ENCODE measurements at regions not wholly inside any gene's neighbourhood (a gene's known extent, or its start where the extent isn't known, plus 50 kb on each side); places are given as distances from the start of the nearest gene placed in this dataset.

DNA sequence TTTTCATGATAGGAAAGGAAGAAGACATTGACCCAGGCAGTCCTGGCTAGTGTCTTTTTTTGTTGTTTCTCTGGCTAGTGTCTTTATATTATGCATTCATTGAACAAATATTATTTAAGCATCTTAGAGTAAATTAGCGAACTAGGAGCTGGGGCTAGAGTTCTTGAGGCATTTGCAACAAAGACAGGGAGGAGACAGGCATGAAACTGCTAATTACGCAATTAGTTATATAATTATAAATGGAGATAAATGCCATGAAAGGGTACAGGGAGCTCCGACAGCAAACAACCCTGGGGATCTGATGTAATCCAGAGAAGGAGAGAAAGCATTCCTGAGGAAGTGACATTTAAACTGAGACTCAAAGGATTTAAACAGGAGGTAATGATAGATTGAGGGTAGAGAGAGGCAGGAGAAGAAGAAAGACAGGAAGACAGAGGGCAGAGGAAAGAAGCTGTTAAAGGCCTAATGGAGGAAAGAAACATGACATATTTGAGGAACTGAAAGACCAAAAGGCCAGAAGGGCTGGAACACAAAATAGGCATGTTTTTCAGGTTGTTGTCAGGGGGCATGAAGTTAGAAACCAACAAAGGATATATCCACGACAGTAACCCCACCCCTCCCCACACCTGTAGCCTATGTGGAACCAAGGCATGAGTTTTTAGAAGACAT is 99.5 kb upstream of the GJB5 start:
- DNase-seq (ENCODE audit: low read depth in 2 of 2), result no peak
- no peak for TF ChIP-seq CTCF (IDR thresholded peaks at IDR 0.05; ENCODE audit: low read depth, low read length)
- H3K4me3 ChIP-seq (replicated peaks in 1 of 2; ENCODE audit: low read depth in 2 of 2, low read length in 2 of 2), result no peak overlapping the region

DNA sequence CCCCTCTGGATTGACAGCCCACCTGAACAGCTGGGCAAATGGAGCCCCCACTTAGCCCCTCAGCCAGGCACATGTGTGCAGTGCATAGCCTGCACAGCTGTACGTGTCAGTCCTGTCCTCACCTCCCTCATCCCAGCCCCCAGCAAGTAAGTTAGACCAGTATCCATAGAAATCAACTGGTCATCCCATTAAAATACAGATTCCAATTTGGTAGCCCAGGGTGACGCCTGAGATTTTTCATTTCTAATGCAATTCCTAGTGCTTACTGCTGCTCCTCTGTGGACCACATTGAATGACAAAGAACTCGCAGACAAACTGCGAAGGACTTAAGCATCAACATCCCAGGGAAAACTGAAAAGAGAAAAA is 99.0 kb upstream of the GJB5 start:
- no peak for DNase-seq (ENCODE audit: low read depth in 2 of 2)
- TF ChIP-seq CTCF (IDR thresholded peaks at IDR 0.05; ENCODE audit: low read depth, low read length), result no peak
- no peak overlapping the region for H3K4me3 ChIP-seq (replicated peaks in 1 of 2; ENCODE audit: low read depth in 2 of 2, low read length in 2 of 2)

DNA sequence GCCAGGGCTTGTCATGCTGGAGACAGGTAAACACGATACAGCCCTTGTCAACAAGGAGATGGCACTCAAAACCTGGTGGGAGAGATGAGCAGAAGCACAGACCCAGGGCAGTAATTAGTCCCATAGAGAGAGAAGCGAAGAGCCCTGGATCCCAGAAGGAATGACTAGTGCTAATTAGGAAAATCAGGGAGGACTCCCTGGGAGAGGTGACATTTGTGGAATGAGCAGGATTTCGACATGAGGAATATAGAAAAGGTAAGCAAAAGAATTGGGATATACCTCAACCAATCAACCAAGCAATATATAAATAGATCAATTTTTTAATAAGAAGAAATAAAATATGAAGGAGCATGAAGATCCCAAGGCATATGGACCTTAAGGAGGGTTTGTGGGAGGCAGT is 98.5 kb upstream of the GJB5 start:
- DNase-seq (ENCODE audit: low read depth in 2 of 2), result no peak
- no peak overlapping the region for H3K4me3 ChIP-seq (replicated peaks in 1 of 2; ENCODE audit: low read depth in 2 of 2, low read length in 2 of 2)
- no peak for TF ChIP-seq CTCF (IDR thresholded peaks at IDR 0.05; ENCODE audit: low read depth, low read length)

DNA sequence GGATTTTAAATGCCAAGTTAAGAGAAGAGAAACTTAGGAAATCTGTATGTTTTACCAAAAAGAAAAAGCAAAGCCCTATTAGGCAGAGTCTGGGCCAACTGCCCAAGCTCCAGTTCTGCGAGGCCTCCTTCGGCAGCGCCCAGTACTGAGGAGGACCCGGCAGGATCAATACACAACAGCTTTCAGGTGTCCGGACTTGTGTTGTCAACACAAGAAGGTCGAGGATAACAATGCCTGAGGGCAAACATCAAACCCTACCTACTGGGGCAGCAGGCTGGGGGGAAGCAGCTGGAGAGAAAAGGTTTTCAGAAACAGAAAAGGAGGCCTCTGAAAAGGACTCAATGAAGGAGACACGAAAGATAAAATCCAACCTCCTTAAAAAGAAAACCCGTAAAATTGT is 98.1 kb upstream of the GJB5 start:
- no peak for TF ChIP-seq CTCF (IDR thresholded peaks at IDR 0.05; ENCODE audit: low read depth, low read length)
- H3K4me3 ChIP-seq (replicated peaks in 1 of 2; ENCODE audit: low read depth in 2 of 2, low read length in 2 of 2), result no peak overlapping the region
- no peak for DNase-seq (ENCODE audit: low read depth in 2 of 2)

DNA sequence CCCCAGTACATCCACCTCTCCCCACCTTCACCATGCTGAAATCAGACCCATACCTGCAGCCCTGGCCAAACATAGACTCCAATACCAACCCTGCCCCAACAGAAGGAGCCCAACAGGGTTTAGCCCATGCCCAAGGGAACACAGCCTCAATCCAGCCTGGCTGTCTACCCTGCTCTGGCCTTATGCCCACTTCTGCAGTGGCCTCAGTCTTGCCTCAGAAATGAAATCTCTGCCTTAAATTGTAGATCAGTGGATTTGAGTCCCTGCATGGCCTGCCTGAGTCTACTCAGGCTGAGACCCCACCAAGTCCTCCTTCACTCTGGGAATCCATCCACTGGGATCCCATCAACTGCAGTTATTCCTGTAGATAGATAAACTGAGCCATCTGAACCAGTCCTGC is 97.6 kb upstream of the GJB5 start:
- no peak for DNase-seq (ENCODE audit: low read depth in 2 of 2)
- H3K4me3 ChIP-seq (replicated peaks in 1 of 2; ENCODE audit: low read depth in 2 of 2, low read length in 2 of 2), result no peak overlapping the region
- TF ChIP-seq CTCF (IDR thresholded peaks at IDR 0.05; ENCODE audit: low read depth, low read length), result no peak

DNA sequence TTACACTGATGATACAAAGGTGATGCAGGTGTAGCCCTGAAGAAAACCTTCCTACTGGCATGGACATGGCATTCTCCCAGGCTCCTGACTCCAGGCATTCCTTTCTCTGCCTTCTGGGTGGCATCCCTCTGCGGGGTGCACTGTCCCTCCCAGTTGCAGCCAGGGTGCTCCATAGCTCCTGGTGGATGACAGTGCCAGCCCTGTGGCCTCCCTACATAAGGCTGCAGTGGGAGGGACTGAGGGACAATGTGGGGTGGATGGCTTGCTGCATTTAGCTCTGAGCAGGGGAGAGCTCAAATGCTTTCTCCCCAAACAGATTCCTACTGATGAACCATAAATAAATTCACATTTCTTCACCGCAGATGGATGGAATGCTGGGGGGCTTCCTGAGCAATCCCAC is 97.0 kb upstream of the GJB5 start:
- TF ChIP-seq CTCF (IDR thresholded peaks at IDR 0.05; ENCODE audit: low read depth, low read length), result no peak
- H3K4me3 ChIP-seq (replicated peaks in 1 of 2; ENCODE audit: low read depth in 2 of 2, low read length in 2 of 2), result no peak overlapping the region
- no peak for DNase-seq (ENCODE audit: low read depth in 2 of 2)

DNA sequence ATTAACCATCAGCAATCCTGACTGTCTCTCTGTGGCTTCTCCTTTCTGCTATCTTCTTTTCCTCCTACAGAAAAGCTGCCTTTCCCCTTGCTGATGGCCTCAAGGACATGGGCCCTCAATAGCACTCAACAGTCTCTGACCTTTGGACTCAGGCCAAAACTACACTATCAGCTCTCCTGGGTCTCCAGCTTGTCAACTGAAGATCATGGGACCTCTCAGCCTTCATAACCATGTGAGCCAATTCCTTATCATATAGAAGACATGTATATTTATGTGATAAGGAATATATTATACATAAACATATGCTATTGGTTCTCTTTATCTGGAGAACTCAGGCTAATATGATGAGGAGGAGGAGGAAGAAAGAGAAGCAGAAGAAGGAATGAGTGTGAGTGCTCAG is 91.8 kb upstream of the GJB5 start:
- H3K4me3 ChIP-seq (replicated peaks in 1 of 2; ENCODE audit: low read depth in 2 of 2, low read length in 2 of 2), result no peak overlapping the region
- DNase-seq (ENCODE audit: low read depth in 2 of 2), result no peak
- no peak for TF ChIP-seq CTCF (IDR thresholded peaks at IDR 0.05; ENCODE audit: low read depth, low read length)

Measured in cardiac fibroblast (primary cell).